ENCODE measurements at regions not wholly inside any gene's neighbourhood (a gene's known extent, or its start where the extent isn't known, plus 50 kb on each side); places are given as distances from the start of the nearest gene placed in this dataset.

GRCh38 chr4:35151816-35152572 is 1092.3 kb downstream of the ARAP2 start:
- DNase-seq (ENCODE audit: low read depth): no peak

GRCh38 chr4:35163168-35163567 is 1081.1 kb downstream of the ARAP2 start:
- DNase-seq (ENCODE audit: low read depth): no peak

- DNase-seq (ENCODE audit: low read depth): no peak
Observed at GRCh38 chr4:35164063-35164462, 1080.3 kb downstream of the ARAP2 start.

- DNase-seq (ENCODE audit: low read depth): no peak
Observed at GRCh38 chr4:35166466-35166865, 1077.8 kb downstream of the ARAP2 start.

- DNase-seq (ENCODE audit: low read depth): no peak
Observed at GRCh38 chr4:35167385-35167784, 1076.9 kb downstream of the ARAP2 start.

- DNase-seq (ENCODE audit: low read depth): no peak
Observed at GRCh38 chr4:35175487-35175886, 1068.8 kb downstream of the ARAP2 start.

GRCh38 chr4:35175894-35176293 is 1068.4 kb downstream of the ARAP2 start:
- DNase-seq (ENCODE audit: low read depth): no peak

- no peak for DNase-seq (ENCODE audit: low read depth)
Observed at GRCh38 chr4:35182451-35182850, 1061.9 kb downstream of the ARAP2 start.

- DNase-seq (ENCODE audit: low read depth): no peak
Observed at GRCh38 chr4:35189988-35190613, 1054.2 kb downstream of the ARAP2 start.

- DNase-seq (ENCODE audit: low read depth): no peak
Observed at GRCh38 chr4:35201403-35201802, 1042.9 kb downstream of the ARAP2 start.

GRCh38 chr4:35216636-35217035 is 1027.7 kb downstream of the ARAP2 start:
- no peak for DNase-seq (ENCODE audit: low read depth)

GRCh38 chr4:35217331-35217730 is 1027.0 kb downstream of the ARAP2 start:
- no peak for DNase-seq (ENCODE audit: low read depth)

- DNase-seq (ENCODE audit: low read depth): no peak
Observed at GRCh38 chr4:35228313-35228712, 1016.0 kb downstream of the ARAP2 start.

GRCh38 chr4:35229021-35229420 is 1015.3 kb downstream of the ARAP2 start:
- no peak for DNase-seq (ENCODE audit: low read depth)

- DNase-seq (ENCODE audit: low read depth): no peak
Observed at GRCh38 chr4:35237924-35238323, 1006.4 kb downstream of the ARAP2 start.

GRCh38 chr4:35238793-35239192 is 1005.5 kb downstream of the ARAP2 start:
- no peak for DNase-seq (ENCODE audit: low read depth)

GRCh38 chr4:35246493-35246892 is 997.8 kb downstream of the ARAP2 start:
- no peak for DNase-seq (ENCODE audit: low read depth)

- DNase-seq (ENCODE audit: low read depth): no peak
Observed at GRCh38 chr4:35247047-35247446, 997.3 kb downstream of the ARAP2 start.

- no peak for DNase-seq (ENCODE audit: low read depth)
Observed at GRCh38 chr4:35250331-35250730, 994.0 kb downstream of the ARAP2 start.

GRCh38 chr4:35250761-35251160 is 993.6 kb downstream of the ARAP2 start:
- no peak for DNase-seq (ENCODE audit: low read depth)

- DNase-seq (ENCODE audit: low read depth): no peak
Observed at GRCh38 chr4:35252071-35252470, 992.2 kb downstream of the ARAP2 start.

GRCh38 chr4:35252866-35253265 is 991.4 kb downstream of the ARAP2 start:
- DNase-seq (ENCODE audit: low read depth): no peak

GRCh38 chr4:35253331-35253730 is 991.0 kb downstream of the ARAP2 start:
- no peak for DNase-seq (ENCODE audit: low read depth)

Measured in LHCN-M2 (cell line).